ENCODE measurements at regions not wholly inside any gene's neighbourhood (a gene's known extent, or its start where the extent isn't known, plus 50 kb on each side); places are given as distances from the start of the nearest gene placed in this dataset.
"Not testable (repeated sequence)": the region's sequence is repeated elsewhere in the genome, so short reads cannot be mapped to it uniquely, and the experiment has no call there.

DNA sequence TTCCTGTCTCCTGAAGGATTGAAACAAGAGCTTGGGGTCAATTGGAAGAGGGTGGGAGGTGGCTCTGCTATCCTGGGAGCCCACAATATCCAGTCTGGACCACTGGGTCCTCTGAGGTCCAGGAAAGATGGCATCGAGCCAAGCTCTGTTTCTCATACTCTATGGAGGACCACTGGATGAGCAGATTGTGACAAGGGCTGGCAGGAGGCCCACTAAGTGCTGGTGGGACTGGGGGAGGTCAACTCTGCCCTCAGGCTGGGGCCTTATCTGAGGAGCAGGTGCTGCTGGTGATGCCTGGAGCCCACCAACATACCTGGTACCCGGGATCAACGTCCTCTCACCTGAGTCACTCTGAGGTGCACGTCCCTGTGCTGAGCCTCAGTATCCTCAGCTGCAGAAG lies 142.4 kb downstream of the NDUFA10 start:
- DNase-seq = no peak

DNA sequence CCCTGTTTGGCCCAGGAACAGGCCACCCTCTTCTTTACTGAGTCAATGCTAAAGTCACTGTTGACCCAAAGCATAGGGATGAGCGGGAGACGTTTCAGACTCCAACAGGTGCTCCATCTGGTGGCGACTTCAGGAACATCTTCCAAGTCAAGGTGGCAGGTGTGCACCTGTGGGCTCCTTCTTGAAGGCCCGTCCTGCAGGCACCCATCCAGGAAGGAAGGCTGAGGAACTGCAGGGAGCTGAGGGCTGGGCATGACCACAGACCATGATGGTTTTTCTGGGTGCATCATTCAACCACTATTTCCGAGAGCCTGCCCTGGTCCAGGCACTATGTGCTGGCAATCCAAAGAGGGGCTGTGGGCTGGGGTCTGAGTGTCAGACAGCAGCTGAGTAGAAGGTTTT lies 142.8 kb downstream of the NDUFA10 start:
- DNase-seq = no peak

DNA sequence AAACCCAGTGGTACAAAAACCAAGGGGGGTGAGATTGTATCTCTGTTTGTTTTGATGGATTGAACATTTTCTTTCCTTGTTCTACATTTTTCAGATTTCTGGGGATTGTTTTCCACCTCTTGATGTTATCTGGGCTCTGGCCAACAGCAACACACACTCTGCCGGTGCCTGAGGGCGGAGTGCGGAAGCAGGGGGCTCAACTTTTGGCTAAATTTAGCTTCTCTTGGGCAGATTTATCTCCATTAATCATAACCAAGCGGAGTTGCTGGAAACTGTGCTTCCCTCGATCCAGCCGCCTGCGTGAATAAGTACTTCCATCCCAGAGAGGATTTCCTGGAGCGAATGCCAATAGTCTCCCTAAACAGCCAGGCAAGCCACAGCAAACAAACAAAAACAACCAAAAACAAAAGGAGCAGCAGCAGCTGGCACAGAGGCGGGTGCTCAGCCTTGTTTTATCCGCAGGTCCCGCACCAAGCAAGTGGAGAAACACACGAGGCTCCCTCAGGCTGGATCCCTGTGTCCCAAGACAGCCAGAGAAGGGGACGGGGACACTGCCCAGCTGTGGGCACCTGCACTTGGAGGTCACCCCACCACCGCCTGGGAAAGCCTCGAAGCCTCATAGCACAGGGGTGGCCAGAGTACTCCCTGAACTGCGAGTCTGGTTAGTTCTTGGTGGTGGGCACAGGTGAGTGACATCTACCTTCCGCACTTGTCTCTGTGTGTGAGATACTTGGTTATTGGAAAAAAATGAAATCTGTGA lies 143.4 kb downstream of the NDUFA10 start:
- DNase-seq = no peak

DNA sequence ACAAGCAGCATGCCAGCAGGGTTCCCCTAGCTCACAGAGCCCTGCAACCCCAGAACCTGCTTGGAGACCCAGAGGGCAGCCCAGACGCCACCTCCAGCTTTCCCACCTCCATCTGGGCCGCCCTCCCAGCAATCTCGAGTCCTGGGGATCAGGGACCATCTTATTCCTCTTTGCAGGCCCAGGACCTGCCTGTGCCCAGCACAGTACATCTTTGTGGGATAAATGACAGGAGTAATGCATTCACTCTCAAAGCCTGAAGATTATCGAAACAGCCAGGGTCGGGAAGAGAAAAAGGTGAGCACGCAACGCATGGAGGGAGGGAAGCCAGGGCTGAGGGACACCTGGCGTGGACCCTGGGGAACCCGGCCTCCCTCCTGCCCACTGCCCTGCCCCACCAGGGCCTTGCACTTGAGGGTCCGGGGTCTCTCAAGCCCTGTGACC lies 144.1 kb downstream of the NDUFA10 start:
- DNase-seq = no peak

DNA sequence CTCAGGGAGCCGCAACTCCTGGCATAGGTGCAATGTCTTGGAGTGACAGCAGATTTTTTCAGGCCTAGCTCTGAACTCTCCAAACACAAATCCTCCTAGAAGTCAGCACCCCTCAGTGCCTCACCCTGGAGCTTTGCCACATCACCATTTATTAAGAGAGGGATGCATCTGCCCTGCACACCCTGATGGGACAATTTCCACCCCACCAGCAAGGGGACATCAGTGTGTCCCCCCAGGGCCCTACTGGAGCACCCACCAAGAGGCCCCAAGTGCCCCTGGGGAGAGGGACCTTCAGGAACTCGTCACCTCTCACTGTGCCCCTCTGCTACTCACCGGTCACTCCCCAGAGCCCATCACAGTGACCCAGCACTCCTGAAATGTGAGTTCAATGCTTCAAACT lies 144.7 kb downstream of the NDUFA10 start:
- no peak for DNase-seq

DNA sequence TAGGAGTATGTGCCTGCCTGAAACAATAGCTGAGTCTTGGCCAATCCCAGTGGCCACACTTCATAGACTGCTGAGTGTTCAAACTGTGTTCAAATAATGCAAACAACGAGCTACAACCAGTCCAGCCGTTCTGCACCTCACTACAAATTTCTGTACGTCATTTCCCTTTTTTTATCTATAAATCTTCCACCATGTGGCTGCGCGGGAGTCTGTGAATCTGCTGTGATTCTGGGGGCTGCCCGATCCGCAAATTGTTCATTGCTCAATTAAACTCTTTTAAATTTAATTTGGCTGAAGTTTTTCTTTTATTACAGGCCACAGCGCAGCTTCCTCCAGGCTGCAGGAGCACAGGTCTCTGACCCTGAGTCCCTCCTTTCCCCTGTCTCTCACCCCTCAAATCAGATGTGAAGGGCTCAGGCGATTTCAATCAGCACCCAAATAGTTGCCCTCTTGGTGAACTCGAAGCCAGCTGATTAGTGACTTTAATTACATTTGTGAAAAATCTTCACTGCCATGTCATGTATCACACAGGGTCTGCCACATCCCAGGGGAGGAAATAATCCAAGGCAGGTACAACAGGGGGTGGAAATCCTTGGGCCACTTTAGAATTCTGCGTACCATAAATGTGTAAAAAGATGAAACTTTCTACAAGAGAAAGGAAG lies 145.6 kb downstream of the NDUFA10 start:
- no peak for DNase-seq

DNA sequence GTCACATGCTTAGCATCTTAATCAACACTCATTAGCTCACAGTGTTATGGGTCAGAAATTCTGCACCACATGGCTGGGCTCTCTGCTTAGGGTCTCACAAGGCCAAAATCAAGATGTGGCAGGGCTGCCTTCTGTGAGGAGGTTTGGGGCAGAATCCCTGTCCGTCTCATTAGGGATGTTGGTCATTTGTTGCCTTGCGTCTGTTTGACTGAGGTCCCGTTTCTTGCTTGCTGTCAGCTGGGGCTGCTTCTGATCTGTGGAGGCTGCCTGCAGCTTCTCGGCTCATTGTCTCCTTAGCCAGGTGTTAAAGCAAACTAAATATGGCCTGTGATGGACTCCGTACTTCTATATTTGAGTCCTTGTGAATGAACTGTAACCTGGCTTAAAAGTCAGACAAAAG lies 146.5 kb downstream of the NDUFA10 start:
- no peak for DNase-seq

DNA sequence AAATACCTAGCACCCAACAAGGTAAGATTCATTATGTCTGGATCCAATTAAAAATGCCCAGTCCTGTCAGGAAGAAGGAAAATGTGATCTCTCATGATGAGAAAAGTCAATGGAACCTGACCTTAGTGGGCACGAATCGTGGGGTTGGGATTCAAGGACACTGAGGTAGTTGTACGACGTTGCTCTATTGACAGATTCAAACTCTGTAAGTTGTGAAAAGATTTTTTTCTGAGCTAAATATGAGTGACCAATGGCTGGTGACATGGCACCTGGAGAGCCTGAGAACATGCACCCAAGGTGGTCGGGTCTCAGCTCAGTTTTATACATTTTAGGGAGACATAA lies 148.2 kb downstream of the NDUFA10 start:
- DNase-seq = no peak

DNA sequence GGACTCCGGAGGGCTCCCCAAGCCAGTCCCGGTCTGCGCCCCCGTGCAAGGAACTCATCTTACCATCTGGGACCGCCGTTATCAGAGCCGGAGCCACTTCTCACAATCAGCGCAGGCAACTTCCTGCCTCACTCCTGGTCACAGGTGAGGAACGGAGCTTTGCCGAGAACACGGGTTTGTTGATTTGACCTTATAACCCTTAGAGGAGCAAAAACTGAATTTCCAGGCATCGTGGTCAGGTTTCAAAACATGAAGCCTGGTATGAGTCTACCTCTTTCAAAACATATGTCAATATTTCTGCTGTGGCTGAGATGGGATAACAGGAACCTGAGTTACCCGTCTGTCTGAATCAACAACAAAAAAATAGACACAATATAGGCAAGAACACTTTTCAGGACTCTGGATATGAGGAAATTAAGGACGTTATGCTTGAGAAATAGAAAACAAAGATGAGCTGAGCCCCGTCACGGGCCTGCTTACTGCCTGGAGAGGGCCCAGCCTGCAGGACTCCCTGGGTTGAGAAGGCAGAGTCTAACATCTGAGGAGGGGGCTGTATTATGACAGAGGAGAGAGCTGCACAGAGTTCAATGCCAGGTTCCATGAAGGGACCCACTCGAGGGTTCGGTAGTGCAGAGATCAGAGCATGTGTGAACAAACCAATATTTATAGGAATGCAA lies 148.7 kb downstream of the NDUFA10 start:
- DNase-seq = no peak

DNA sequence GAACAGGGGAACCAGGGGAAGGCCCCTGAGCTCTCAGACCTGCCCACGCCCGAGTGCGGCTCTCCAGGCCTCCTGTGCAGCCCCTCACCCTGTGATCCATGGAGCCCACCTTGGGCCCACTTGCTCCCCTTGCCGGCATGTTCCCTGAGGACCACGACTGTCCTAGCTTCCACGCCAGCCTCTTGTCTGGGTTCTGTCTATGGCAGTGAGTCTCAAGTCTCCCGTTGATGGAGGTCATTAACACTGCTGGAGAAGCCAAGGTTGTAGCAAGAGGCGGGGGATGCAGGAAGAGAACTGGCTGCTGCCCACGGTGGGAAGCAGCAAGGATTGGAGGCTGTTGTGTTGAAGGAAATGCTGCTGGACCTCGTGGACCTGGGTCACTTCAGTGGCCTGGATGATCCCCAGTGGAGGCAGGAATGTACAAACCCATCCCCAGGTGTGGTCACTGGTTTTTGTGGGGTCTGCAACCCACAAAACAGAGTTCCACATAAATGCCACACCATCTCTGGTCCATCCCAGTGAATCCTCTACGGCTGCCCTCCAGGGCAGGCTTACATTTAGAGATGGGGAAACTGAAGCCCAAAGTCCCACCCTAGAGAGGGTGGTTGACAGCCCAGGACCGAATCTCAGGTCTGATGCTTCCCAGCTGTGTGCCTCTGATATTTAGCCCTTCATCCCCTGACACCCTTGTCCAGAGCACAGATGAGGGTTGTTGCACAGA lies 150.3 kb downstream of the NDUFA10 start:
- no peak for DNase-seq

DNA sequence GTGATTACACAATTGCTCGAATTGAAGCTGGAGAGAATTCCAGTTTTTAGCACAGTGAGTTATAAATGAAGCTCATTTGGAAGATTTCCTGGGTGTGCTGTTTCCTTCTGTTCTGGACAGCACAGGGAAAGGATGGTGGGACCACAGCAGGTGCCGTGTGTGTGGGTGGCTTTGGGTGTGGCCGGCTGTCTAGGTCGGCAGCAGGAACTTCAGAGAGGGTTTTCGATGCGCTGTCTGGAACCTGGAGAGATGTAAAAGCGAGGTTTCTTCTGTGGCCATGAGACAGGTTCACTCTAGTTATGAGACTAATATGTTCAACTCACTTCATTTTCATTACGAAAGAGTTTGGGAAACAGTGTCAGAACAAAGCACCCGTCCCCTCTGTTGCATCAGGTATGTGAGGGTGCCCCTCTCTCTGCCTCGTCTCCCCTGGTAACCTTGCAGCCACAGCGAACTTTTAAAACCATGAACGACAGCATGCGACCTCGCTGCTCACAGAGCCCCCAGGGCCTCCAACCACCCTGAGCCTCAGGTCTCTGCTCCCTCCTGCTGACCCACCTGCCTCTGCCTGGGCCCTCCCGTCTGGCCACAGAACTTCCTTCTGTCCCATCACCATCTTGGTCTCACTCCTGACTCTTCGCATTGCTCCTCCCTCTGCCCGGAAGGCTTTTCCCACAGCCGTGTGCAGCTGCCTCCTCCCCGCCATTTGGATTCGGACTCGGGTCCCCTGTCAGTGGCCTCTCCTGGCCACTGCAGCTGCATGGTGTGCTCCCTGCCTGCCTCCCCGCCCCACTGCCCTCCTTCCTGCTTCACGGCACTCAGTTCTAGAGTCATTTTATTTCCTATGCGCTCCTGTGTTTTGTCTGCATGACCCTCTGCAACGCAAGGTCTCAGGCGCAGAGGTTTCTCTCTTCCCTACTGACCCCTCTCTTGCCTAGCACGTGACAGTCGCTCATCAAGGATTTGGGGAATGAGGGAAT lies 151.2 kb downstream of the NDUFA10 start:
- DNase-seq = no peak

DNA sequence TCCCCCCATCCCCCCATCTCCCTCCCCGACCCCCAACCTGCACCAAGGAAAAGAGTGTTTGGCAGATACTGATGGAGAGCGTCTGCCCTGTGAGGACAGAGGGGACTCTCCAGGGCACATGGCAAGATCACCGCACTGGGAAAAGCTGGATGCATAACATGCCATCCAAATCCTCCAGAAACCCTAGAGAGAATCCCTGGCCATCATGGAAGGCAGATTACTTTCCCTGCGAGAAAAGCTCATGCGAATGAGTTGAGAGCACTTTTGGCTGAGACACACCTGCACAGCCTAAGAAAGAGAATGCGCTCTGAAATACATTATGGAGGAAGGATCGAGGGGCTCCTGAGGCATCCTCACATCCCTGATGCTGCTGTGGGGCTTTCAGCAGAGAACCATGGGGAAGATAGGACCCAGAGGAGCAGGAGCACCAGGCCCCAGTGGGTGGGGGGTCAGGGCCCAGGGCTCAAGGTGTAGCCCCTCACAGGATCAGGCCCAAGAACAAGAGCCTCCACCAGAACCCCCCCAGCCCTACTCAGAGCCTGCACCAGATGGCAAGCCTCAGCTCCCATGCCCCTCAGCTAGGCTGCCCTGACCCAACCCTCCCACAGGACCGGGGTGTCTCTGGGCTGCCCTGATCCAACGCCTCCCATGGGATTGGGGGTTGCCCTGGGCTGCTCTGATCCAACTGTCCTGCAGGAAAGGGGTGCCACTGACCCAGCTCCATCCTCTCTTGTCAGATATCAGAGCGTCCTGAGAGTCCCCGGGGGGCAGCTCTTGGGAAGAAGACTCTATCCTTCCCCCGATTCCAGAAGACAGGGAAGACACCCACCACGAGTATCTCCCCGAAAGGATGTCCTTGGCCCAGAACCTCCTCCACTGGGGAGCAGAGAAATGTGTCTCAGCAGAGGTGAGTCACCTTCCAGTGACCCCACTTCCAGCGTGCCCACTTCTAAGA lies 153.4 kb downstream of the NDUFA10 start:
- DNase-seq = no peak

DNA sequence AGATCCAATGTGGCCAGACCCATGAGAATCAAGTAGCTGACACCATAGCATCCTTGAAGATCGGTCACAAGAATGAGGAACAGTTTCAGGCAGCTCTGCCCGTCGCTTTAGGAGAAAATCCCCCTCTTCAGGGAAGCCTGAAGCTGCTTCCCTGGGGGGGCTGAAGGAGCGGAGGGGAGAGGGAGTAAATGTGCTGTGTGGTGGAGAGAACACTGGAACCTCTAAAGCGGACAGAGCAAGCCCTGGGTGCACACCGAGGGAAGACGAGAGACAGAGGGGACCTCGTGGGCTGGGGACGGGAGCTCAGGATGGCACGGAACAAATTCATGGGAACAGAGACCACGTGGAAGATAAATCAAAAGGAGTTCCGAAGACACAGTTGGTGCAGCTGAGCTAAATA lies 154.3 kb downstream of the NDUFA10 start:
- DNase-seq = no peak

DNA sequence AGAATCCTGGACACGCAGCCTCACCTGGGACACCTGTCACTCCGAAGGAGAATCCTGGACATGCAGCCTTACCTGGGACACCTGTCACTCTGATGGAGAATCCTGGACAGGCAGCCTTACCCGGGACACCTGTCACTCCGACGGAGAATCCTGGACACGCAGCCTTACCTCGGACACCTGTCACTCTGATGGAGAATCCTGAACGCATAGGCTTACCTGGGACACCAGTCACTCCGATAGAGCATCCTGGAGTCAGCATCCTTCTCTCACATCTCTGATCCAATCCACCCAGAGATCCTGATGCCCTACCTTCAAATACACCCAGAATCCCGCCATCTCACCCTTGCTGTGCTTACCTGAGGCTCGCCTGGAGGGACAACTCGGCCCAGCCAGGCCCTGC lies 154.9 kb downstream of the NDUFA10 start:
- DNase-seq = no peak

DNA sequence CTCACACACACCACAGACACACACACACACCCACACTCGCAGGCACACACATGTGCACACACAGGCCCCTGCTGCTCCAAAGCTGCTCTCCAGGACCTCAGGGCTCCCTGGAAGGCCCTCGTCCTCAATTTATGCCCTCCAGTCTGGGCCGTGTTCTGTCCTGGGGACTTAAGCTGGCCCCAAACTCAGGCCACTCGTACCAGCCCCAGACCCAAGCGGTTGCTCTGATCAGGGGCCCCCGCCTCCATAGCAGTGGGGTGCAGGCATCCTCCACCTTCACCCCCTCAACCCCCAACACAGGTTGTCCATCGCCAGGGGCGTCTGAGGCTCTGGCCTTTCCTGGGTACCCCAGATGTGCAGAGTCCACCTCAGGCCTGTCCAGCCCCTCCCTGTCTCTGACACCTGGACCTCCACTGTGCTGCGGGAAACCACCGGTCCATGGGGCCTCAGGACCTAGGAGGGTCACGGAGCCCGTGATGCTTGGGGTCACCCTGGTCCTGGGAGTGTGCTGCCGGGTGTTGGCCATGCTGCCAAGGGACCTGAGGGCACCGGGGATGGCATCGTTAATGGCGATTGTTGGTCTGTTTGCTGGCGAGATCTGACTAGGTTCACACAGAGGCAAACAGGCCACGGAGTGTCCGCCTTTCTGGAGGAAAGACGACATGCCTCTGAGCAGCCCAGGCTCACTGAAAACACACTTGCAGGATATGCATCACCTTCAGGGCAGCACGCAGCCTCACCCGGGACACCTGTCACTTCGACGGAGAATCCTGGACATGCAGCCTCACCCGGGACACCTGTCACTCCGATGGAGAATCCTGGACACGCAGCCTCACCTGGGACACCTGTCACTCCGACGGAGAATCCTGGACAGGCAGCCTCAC lies 155.6 kb downstream of the NDUFA10 start:
- no peak for DNase-seq

DNA sequence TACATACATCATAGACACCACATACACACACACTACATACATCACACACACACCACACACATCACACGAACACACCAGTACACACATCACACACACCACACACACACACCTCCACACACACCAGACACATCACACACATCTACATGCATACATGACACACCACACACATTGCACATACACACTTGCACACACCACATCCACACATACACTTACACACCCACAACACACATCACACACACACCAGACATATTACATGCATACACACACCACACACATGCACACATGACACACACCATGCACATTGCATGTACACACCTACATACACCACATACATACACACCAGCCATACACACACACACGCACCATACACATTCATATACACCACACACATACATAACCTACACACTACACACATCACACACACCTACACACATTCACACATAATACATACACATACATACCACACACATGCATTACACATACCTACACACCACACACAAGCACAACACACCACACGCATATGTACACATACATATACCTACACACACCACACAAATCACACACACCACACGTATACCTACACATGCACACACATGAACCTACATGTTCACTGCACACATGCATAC lies 156.5 kb downstream of the NDUFA10 start:
- DNase-seq = no peak

DNA sequence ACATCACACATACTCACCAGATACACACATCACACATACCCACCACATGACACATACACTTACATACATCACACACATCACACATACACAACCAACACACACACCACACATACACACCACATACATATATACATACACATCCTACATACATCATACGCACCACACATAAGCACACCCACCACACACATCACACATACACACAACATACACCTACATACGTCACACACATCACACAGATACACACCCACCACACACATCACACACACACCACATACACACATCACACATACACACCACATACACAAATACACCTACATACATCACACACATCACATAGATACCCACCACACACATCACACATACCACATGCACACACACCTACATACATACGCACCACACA lies 158.4 kb downstream of the NDUFA10 start:
- no peak for DNase-seq

DNA sequence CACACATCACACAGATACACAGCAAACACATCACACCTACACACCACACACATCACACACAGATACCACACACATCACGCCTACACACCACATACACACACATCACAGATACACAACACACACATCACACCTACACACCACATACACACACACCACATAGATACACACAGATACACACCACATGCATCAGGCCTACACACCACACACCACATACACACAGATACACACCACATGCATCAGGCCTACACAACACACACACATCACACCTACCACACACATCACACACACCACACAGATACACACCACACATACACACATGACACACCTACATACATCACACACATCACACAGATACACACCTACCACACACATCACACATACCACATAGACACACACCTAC lies 158.8 kb downstream of the NDUFA10 start:
- no peak for DNase-seq

DNA sequence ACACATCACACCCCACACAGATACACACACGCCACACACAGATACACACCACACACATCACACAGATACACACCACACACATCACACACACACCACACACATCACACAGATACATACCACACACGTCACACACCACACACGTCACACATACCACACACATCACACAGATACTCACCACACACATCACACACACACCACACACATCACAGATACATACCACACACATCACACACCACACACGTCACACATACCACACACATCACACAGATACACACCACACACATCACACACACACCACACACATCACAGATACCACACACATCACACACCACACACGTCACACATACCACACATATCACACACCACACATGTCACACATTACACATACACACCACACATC lies 159.3 kb downstream of the NDUFA10 start:
- DNase-seq = not testable (repeated sequence)
